Spleen (tissue), 11 donors: ENCODE measurements at regions not wholly inside any gene's neighbourhood (a gene's known extent, or its start where the extent isn't known, plus 50 kb on each side); places are given as distances from the start of the nearest gene placed in this dataset.

Experiments used
- DNase-seq: peaks from one replicate; pipeline ENCODE4 v3.0.0-alpha.2; 2020
- H3K27ac ChIP-seq, 8 donors: fragments of 200-600 bp; sonication (generic) in 7 of 8; 1 replicate in 4 of 8; 2 replicates in 4 of 8; pipeline versions ENCODE4 v1.5.0 to v1.8.0; 2016 to 2021; ENCODE audit warnings: inconsistent platforms in 4 of 8, mild to moderate bottlenecking in 4 of 8, moderate library complexity in 1 of 8
- H3K27me3 ChIP-seq, 7 donors: fragments of 200-600 bp; sonication (generic) in 6 of 7; replicated peaks in 1 of 7; 1 replicate in 4 of 7; 2 replicates in 3 of 7; pipeline versions ENCODE4 v1.5.0 to v1.8.0; 2016 to 2021; ENCODE audit warnings: inconsistent platforms in 3 of 7, mild to moderate bottlenecking in 1 of 7
- H3K36me3 ChIP-seq, 6 donors: fragments of 200-600 bp; sonication (generic) in 5 of 6; 1 replicate in 4 of 6; 2 replicates in 2 of 6; pipeline versions ENCODE4 v1.5.0 to v1.8.0; 2016 to 2021; ENCODE audit warnings: inconsistent platforms in 2 of 6
- H3K4me1 ChIP-seq, 6 donors: fragments of 200-600 bp; sonication (generic) in 5 of 6; 1 replicate in 3 of 6; 2 replicates in 3 of 6; pipeline versions ENCODE4 v1.5.0 to v1.8.0; 2016 to 2021; ENCODE audit warnings: inconsistent platforms in 3 of 6
- H3K4me3 ChIP-seq, 8 donors: fragments of 200-600 bp; sonication (generic) in 7 of 8; 1 replicate in 4 of 8; 2 replicates in 4 of 8; pipeline versions ENCODE4 v1.5.0 to v1.8.0; 2016 to 2021; ENCODE audit warnings: inconsistent platforms in 4 of 8, mild to moderate bottlenecking in 4 of 8, moderate library complexity in 2 of 8
- H3K9me3 ChIP-seq, 8 donors: fragments of 200-600 bp; sonication (generic) in 7 of 8; 1 replicate in 4 of 8; 2 replicates in 4 of 8; pipeline versions ENCODE4 v1.5.0 to v1.8.0; 2016 to 2021; ENCODE audit warnings: inconsistent platforms in 4 of 8
- CTCF ChIP-seq, 11 experiments: fragments of 200-600 bp in 7 of 11; fragments of 450-650 bp in 4 of 11; sonication (generic) in 4 of 11; IDR thresholded peaks in 8 of 11; conservative IDR thresholded peaks in 3 of 11; 1 replicate in 7 of 11; 2 replicates in 4 of 11; pipeline versions ENCODE4 v1.4.0 to v1.8.0; 2016 to 2021; ENCODE audit warnings: antibody characterized with exemption in 11 of 11, inconsistent platforms in 4 of 11, mild to moderate bottlenecking in 1 of 11
- POLR2A ChIP-seq, 3 donors: fragments of 450-650 bp; IDR thresholded peaks; one replicate each; pipeline ENCODE4 v1.5.1; 2017; ENCODE audit warnings: antibody characterized with exemption in 3 of 3, mild to moderate bottlenecking in 1 of 3
- POLR2AphosphoS5 ChIP-seq, 3 donors: sonication (generic); formaldehyde crosslinking; IDR thresholded peaks; one replicate each; pipeline ENCODE4 v1.5.1; 2017; ENCODE audit warnings: antibody characterized with exemption in 3 of 3
- WGBS, 5 donors: extraction: QIAGEN DNeasy Blood & Tissue Kit in 3 of 5; methylation state at CpG; one replicate each; pipeline versions ENCODE4 v1.1.5 to v1.1.7; 2013 to 2018; 5-methylcytosine and 5-hydroxymethylcytosine counted together
- intact Hi-C: fragments of 100-400 bp; cut with DNase I; formaldehyde crosslinking; loops from one replicate; pipeline ENCODE4 v1.15.0; 2023; ENCODE audit warnings: low total_unique reads
- donor health status: healthy with polysubstance abuse.
- donor health status: DM: no; HTN: no; CAD: no; lungs with moderate emphysema.
- donor health status: DM: no; HTN: no; CAD: no.
- donor health status: Bipolar disorder and iron deficiency.
- donor health status: healthy.
- donor health status: DM: no; HTN: no; CAD: no.
- donor health status: DM: yes; HTN: yes; CAD: no.

- H3K9me3 ChIP-seq: peaks cover 0 to 10% (median 0%) of the 10 kb centered on the region in 8 donors
- H3K4me1 ChIP-seq: no peaks in the 10 kb centered on the region
- no peak overlapping the region for H3K27ac ChIP-seq
- H3K4me3 ChIP-seq: no peak overlapping the region
- H3K36me3 ChIP-seq: no peaks in the 10 kb centered on the region
- TF ChIP-seq POLR2AphosphoS5 (IDR thresholded peaks at IDR 0.05) (no peak), POLR2A (IDR thresholded peaks at IDR 0.05) (no peak), CTCF (IDR thresholded peaks at IDR 0.05 in 8 of 11, conservative IDR thresholded peaks at IDR 0.05 in 3 of 11) (no peak)
- intact Hi-C loops: no loop called here
- no peaks in the 10 kb centered on the region for H3K27me3 ChIP-seq
- no peak for DNase-seq
Measured at GRCh38 chr1:95731466-95731865, 497.5 kb downstream of the RWDD3 start.

- TF ChIP-seq CTCF (IDR thresholded peaks at IDR 0.05 in 8 of 11, conservative IDR thresholded peaks at IDR 0.05 in 3 of 11) (no peak), POLR2A (IDR thresholded peaks at IDR 0.05) (no peak), POLR2AphosphoS5 (IDR thresholded peaks at IDR 0.05) (no peak)
- no peak for DNase-seq
- Histone ChIP-seq H3K9me3 (peaks cover 0 to 25% (median 10%) of the 10 kb centered on the region in 8 donors), H3K4me3 (no peak overlapping the region), H3K27ac (no peak overlapping the region), H3K4me1 (no peaks in the 10 kb centered on the region), H3K36me3 (no peaks in the 10 kb centered on the region), H3K27me3 (no peaks in the 10 kb centered on the region)
- WGBS, 5 donors: 71 to 80% (median 79%) methylated on average over 1 of the region's 1 CpG
- intact Hi-C loops: no loop called here
Measured at GRCh38 chr1:95733031-95733430, 499.0 kb downstream of the RWDD3 start.

- no peak overlapping the region for H3K27ac ChIP-seq
Measured at GRCh38 chr1:95733671-95734070, 499.7 kb downstream of the RWDD3 start.

GRCh38 chr1:95734560-95734959 lies 500.6 kb downstream of the RWDD3 start:
- WGBS, 5 donors: 73 to 82% (median 75%) methylated on average over 2 of the region's 2 CpGs

More at GRCh38 chr1:95733671-95734070, 499.7 kb downstream of the RWDD3 start:
- Histone ChIP-seq H3K27me3 (no peaks in the 10 kb centered on the region), H3K4me3 (no peak overlapping the region), H3K4me1 (no peaks in the 10 kb centered on the region), H3K9me3 (peaks cover 0 to 31% (median 16%) of the 10 kb centered on the region in 8 donors), H3K36me3 (no peaks in the 10 kb centered on the region)
- DNase-seq: no peak
- 84 to 93% (median 88%) methylated on average over 6 of the region's 6 CpGs for WGBS, 5 donors
- TF ChIP-seq POLR2A (IDR thresholded peaks at IDR 0.05) (no peak), POLR2AphosphoS5 (IDR thresholded peaks at IDR 0.05) (no peak), CTCF (IDR thresholded peaks at IDR 0.05 in 8 of 11, conservative IDR thresholded peaks at IDR 0.05 in 3 of 11) (no peak)
- intact Hi-C loops: no loop called here

More at GRCh38 chr1:95734560-95734959, 500.6 kb downstream of the RWDD3 start:
- no peak for DNase-seq
- Histone ChIP-seq H3K4me1 (no peaks in the 10 kb centered on the region), H3K36me3 (no peaks in the 10 kb centered on the region), H3K9me3 (peaks cover 0 to 36% (median 19%) of the 10 kb centered on the region in 8 donors), H3K27me3 (no peaks in the 10 kb centered on the region), H3K27ac (no peak overlapping the region), H3K4me3 (no peak overlapping the region)
- no peak for TF ChIP-seq POLR2A (IDR thresholded peaks at IDR 0.05)
- TF ChIP-seq POLR2AphosphoS5 (IDR thresholded peaks at IDR 0.05): no peak
- TF ChIP-seq CTCF (IDR thresholded peaks at IDR 0.05 in 8 of 11, conservative IDR thresholded peaks at IDR 0.05 in 3 of 11): no peak
- intact Hi-C loops: no loop called here
